HG02623 (cell line): ENCODE measurements at regions not wholly inside any gene's neighbourhood (a gene's known extent, or its start where the extent isn't known, plus 50 kb on each side); places are given as distances from the start of the nearest gene placed in this dataset.
"Not testable (repeated sequence)": the region's sequence is repeated elsewhere in the genome, so short reads cannot be mapped to it uniquely, and the experiment has no call there.

Experiments
- ATAC-seq: cut with Tn5 transposase; IDR thresholded peaks from one replicate; pipeline ENCODE4 v1.9.1; 2021; ENCODE audit warnings: moderate library complexity; ENCODE audit not compliant: unreplicated experiment

DNA sequence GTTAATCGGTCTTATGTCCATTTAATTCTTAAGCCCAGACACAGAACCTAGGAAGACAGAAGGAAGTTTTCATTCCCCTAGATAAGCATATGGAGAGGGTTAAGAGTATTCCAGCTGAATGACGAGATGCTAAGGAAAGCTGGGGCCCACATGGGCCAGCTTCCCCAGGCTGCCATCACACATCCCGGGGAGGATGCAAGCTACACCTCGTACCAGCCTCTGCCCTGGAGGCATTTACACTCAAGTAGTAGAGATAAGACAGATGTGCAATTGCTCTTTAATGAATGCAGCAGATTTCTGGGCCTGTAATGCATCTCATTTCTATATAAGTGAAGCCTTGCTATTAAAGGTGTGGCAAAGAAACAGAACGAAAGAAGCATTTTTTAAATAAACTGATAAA, 144.5 kb downstream of the MEX3B start:
- ATAC-seq, result no peak

DNA sequence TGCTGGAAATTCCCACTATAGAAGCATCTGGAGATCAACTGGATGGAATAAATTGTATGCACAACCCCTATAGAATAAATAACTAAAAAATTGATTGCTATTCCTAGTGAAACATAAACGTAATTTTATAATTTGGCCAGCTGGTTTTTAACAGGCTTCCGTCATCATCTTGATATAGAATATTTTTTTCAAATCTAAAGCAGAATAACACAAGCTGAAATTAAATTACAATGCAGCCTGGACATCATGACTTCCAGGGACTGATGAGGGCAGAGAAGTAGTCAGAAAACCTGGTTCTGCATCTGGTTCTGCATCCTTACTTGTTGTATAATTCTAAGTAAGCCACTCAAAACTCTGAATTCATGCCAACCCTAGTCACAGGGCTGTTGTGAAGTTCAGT, 146.1 kb downstream of the MEX3B start:
- ATAC-seq, result no peak

DNA sequence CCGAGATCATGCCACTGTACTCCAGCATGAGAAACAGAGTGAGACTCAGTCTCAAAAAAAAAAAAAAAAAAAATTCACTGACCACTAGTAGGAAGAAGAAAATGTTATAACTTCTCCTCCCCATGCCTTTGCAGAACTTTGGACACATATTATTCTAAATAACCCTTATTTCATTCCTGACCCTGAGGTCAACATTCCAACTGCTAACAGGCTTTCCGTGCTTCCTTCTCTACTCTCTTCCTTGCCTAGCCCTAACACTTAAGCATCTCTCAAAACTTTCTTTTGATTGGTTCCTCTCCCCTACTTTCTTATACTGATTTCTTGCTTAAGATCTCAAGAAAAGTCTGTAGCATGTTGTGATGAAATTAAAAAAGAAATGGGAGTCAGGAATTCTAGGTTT, 146.8 kb downstream of the MEX3B start:
- ATAC-seq, result no peak

DNA sequence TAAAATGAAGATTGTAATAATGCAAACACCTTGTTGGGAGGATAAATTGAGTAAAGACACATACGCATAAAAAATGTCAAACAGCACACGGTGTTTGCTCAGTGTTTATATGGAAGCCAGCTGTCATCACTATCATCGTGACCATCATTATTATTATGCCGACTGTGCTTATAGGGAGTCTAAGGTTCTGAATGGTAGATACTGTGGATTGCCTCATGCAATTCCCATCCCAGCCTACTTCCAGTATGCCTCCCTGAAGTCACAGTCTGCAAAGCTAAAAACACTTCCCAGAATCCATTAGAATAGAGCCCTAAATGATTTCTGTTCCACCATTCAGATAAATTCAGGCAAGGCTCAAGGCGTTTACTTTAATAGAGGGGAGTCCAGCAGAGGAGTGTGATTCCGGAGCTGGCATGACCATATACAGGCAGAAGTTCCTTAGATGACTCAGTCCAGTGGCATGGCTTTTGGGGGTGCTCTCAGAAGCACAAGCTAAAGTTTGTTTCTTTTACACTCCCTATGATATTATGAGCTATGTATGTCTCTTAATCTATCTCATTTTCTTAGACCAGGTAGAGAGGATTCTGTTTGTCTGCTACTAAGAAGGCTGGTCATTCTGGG, 148.7 kb downstream of the MEX3B start:
- no peak for ATAC-seq

DNA sequence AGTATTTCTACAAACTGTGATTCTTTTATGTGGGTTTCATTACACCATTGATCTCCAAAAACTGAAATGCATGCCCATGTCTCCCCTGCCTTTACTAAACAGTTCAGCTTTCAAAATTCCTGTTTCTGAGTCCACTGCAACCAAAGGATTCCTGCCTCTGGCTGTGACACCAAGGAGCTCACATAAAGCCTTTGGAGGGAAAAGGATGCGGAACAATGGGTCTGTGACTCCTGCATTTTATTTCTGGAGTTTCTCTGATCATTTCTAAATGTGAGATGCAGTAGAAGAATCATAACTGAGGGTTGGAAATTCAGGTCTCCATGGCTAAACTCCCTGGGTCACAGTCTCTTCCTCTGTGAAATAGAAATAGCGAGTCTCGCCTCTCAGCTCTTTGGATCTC, 149.5 kb downstream of the MEX3B start:
- ATAC-seq, result no peak

DNA sequence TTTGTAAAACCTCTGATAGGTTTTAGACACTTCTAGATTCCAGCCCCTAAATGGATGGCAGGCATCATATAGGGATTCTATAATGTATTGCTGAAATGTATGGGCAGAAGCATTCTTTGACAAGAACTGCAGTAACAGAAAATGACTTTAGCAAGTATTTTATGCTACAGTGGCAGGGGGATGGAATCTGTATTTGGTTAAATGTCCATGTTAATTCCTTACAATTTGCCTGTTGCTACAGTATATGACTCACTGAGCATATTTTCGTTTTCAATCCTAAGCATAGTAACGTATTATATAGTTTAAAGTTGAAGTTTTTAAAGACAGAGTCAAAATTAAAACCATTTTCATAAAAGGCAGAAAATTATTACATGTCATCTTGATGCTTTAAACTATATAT, 150.1 kb downstream of the MEX3B start:
- no peak for ATAC-seq

DNA sequence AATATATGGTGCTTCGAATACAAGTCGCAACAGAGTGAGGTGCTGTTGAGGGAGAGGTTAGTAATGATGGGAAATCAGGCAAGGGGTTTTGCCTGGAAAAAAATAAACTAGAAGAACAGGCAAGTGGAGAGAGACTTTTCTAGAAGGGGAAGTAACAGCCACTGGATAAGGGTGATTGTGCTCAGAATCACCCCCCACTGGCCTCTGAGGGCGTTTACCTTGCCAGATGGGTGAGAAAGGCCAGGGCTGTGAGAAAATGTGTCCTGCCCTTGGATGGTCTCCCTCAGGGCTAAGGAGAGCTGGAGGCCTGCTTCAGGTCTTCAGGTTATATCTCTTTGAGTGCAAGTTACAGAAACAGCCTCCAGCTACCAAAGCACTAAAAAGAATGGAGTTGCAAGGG, 151.8 kb downstream of the MEX3B start:
- no peak for ATAC-seq

DNA sequence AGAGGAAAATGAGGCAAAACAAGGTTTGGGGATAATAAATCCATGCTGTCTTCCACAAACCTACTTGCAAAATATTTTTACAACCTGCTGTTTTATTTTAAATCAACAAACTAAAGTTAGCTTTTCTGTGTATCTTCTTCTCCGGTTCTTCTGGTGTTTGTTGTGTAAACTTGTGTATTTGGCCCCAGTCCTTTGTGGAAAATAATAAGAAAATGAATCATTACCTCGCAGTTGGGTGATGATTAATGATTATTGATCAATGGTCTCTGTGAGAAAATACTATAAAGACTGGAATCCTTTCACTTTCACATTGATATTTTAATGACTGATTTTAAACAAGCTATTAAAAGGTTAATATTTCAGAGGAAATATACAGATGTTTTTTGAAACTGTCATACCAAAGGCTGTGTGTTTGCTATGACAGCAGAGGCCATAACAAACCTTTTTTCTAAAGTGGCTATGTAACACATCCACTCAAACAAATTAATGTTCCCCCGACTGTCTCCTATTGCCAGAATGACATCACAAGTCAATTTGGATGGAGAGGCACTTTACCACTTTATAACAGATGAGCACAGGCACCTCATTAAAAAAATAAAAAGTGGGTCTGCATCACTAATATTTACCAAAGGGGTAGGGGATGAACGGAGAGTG, 152.5 kb downstream of the MEX3B start:
- ATAC-seq, result no peak

DNA sequence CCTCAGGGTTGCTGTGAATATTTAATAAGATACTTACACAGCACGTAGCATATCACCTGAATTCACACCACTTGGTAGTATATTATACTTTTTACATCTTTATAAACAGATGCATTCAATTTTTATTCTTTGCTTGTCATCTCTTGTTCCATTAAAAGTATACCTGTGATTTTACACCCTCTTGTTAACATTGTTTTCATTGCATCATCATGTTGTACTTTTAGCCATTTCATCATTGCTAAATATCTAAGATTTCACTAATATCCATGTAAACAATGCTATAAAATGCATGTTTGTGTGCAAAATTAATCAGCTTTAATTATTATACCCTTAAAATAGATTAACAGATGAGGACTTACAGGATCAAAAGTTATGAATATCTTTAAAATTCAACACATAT, 155.3 kb downstream of the MEX3B start:
- ATAC-seq, result no peak

DNA sequence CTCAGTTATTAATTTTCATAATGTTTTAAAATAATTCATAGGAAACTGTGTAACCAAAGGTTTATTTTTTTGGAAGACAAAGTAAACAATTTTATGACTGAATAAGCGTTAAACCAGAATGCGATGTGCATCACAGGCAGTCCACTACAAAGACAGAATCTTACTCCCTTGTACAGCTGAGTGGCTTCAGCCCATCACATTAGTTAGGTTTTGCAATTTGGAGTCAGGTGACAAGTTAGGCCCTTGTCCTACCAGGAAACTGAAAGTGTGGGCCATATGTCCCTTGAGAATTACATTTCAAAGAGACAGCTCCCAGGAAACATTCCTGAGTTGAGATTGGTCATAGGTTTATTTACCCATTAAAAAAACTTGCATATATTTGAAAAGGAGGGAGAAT, 156.3 kb downstream of the MEX3B start:
- ATAC-seq, result no peak

DNA sequence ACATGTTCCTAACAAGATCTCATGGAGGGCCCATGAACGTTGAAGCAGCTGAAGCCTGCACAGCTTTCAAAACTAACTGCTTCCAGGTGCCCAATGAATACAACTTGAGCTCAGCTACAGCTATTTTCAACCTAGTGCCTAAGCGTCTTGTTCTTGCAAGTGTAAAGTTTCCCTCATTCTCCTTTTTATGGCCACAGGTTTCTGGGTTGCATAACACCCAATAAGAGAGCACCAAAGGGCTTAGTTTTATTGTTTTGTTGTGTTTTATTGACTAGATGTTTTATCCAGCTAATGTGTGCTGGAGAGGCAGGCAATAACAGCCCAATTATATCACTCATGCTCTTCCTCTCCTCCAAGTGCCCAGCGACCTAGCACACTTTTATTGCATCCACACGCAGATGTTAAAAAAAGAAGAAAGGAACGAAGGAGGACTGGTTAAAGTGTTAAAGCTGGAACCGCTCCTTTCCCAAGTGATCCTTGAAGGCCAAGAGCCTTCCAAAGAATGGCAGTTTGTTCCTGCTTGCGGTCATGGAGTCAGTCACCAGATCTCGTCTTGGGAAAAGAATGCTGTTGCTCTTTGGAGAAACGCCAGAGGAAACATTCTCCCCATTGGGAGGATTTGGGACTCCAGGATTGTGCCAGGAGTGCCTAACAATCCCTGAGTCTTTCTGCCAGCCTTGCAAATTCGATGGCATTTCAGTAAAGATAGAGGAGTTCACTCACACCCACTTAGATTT, 156.9 kb downstream of the MEX3B start:
- ATAC-seq, result no peak

DNA sequence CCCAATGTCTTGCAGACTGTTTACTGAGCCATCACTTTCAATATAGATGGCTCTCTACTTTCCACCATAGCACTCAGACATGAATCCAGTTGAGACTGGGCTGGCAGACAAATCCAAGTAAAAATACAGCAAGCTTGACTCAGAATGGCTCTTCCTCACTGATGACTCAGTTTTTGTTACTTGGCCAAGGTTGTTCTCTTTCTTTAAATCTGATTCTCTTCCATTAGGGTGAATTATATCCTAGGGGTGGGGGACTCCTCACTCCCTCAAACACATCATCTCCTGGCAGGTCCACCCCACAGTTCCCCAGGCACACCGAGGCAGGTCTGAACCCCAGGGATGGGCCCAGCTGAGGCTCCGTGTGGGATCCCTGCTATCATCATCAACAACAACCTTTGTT, 157.9 kb downstream of the MEX3B start:
- ATAC-seq, result no peak

DNA sequence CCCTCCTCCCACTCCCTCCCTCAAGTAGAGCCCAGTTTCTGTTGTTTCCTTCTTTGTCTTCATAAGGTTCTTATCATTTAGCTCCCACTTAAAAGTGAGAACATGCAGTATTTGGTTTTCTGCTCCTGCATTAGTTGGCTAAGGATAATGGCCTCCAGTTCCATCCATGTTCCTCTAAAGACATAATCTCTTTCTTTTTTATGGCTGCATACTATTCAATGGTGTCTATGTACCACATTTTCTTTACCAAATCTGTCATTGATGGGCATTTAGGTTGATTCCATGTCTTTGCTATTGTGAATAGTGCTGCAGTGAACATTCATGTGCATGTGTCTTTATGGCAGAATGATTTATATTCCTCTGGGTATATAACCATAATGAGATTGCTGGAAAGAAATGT, 158.6 kb downstream of the MEX3B start:
- ATAC-seq, result not testable (repeated sequence)

DNA sequence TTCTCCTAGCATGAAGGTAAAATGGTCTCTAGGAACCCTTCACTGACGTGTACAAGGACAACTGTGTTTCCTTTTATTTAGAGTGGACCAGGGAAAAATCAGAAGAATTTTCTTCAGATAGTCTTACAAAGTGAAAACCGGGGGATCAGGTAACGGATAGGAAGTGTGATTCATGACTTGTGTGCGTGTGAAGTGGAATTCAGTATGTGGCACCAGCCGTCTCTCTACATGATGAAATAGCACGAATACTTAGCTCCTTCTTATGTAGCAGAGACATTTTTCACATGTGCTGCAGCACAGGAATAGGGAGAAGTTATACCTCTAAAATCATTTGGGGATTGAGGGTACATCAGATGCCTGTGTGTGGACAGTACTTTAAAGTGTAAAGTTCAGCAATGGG, 159.2 kb downstream of the MEX3B start:
- no peak for ATAC-seq

DNA sequence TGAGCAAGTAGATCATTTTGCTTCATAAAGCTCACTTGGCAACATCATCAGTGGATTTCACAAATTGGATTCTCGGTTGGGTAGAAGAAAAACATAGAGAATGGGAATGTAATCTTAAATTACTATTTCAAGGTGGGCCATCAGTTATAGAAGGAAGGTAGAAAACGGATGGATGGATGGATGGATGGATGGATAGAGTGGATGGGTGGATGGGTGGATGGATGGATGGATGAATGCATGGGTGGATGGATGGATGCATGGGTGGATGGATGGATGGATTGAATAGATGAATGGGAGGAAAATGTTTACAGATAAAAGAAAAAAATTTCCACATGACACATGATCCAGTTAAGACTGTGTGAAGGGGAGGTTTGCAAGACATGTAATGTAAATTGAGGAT, 159.7 kb downstream of the MEX3B start:
- no peak for ATAC-seq

DNA sequence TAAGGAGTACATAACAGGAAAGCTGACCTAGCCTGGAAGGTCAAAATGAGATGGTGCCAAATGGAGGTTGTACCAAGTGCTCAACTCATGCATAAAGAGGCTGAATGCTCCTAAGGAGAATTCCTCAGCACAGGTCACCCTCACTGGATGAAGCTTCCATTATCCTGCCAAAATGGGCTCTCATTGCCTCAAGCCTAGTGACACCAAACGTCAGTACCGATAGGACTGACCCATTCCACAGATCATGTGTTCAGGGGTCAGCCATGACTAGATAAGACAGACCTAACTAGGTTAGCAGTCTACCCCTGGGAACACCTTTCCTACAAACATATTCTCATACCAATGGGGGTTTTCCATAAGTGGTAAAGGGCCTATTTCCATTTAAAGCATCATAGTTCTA, 160.7 kb downstream of the MEX3B start:
- no peak for ATAC-seq

DNA sequence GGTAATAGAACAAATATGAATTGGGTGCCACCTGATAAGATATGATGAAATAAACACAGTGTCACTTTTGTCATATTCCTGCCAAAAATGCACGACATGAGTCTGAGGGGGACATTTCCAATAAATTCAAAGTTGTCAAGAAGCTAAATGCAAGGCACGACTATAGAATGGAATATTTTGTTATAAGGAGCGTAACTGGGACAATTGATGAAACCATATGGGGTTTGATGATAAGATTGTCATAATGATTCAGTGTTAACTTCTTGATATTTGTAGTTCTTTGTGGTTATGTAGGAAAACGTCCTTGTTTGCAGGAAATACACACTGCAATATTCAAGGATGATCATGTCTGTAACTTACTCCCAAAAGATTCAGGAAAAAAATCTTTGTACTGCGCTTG, 163.3 kb downstream of the MEX3B start:
- no peak for ATAC-seq

DNA sequence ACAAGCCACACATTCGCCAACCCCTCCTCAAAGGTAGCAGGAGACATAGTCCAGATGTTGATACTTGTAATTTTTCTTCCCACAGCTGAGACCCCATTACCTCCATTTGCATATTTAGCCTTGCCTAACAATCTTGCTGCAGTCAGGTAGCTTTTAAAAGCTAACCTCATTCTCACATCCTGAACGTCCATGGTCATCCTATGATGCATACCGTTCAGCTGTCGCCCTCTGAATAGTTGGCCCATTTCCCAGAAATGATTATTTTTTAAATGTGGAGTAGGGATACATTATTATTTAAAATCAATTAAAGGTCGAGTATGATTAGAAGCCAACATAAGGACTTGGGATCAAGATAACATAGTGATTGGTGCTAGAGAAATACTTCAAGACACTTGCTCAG, 165.0 kb downstream of the MEX3B start:
- no peak for ATAC-seq

DNA sequence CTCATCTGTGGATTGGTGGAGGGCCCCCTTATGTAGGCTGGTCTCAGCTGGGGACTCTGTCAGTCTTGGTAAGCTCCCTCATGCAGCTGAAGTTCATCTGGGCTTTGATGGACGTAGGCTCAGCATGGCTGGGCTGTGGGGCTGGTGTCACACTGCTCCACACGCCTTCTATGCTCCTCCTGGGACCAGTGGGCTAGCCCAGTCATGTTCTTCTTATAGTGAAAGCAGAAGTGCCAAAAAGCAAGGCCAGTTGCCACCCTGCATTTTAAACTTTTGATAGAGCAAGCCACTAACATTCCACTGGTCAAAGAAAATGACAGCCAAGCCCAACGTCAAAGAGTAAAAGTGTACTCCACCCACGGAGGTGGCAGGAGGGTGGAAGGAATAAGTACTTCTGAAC, 165.5 kb downstream of the MEX3B start:
- ATAC-seq, result no peak

DNA sequence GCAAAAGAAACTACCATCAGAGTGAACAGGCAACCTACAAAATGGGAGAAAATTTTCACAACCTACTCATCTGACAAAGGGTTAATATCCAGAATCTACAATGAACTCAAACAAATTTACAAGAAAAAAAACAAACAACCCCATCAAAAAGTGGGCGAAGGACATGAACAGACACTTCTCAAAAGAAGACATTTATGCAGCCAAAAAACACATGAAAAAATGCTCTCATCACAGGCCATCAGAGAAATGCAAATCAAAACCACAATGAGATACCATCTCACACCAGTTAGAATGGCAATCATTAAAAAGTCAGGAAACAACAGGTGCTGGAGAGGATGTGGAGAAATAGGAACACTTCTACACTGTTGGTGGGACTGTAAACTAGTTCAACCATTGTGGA, 170.1 kb downstream of the MEX3B start:
- not testable (repeated sequence) for ATAC-seq

DNA sequence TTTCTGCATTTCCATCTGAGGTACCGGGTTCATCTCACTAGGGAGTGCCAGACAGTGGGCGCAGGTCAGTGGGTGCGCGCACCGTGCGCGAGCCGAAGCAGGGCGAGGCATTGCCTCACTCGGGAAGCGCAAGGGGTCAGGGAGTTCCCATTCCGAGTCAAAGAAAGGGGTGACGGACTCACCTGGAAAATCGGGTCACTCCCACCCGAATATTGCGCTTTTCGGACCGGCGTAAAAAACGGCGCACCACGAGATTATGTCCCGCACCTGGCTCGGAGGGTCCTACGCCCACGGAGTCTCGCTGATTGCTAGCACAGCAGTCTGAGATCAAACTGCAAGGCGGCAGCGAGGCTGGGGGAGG, 175.1 kb downstream of the MEX3B start:
- not testable (repeated sequence) for ATAC-seq

DNA sequence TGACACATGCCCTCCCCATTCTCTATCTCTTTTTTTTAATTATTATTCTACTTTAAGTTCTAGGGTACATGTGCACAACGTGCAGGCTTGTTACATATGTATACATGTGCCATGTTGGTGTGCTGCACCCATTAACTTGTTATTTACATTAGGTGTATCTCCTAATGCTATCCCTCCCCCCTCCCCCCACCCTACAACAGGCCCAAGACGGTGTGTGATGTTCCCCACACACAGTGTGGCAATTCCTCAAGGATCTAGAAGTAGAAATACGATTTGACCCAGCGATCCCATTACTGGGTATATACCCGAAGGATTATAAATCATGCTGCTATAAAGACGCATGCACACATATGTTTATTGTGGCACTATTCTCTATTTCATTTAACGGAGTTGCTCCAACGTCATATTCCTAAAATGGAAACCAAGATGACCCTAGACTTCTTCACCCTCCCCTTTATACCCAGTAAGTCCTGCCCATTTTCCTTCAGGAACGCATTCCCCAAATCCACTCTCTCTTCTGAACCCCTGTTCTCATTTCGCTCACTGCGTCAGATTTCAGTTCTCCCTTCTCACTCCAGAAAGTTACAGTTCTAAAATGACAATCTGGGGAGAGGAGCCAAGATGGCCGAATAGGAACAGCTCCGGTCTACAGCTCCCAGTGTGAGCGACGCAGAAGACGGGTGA, 175.6 kb downstream of the MEX3B start:
- not testable (repeated sequence) for ATAC-seq
